ENCODE measurements at regions not wholly inside any gene's neighbourhood (a gene's known extent, or its start where the extent isn't known, plus 50 kb on each side); places are given as distances from the start of the nearest gene placed in this dataset.

GRCh38 chr3:150194957-150195356 is 213.1 kb upstream of the TSC22D2 start:
- intact Hi-C loops (cut with micrococcal nuclease): loop anchor here (5.0 kb wide), 1 partner anchor 248 kb away; no protein-coding TSS in a partner anchor
- ChIA-PET POLR2A (ENCODE audit: unreplicated experiment) (no interaction called here), CTCF (no interaction called here)
- no peak for ATAC-seq (ENCODE audit: low read depth)
- no peak overlapping the region for H2AFZ ChIP-seq (replicated peaks; ENCODE audit: low read length, poor library complexity)
- no peak overlapping the region for H3K4me3 ChIP-seq (ENCODE audit: insufficient read depth, low read depth, low read length)
- H4K8ac ChIP-seq (ENCODE audit: low read depth in 2 of 2, low read length in 2 of 2): no peak overlapping the region
- H3K4ac ChIP-seq (ENCODE audit: low read depth, low read length): no peak overlapping the region
- no TSS peak for BruUV-seq (replicated peaks)
- H3K27ac ChIP-seq (ENCODE audit: insufficient read depth, low read length): no peak overlapping the region
- H4K5ac ChIP-seq (ENCODE audit: low read depth, low read length): no peak overlapping the region
- no peak overlapping the region for H2BK5ac ChIP-seq (ENCODE audit: low read depth, low read length, poor library complexity, severe bottlenecking)
- no peak overlapping the region for H2BK120ac ChIP-seq (ENCODE audit: low read depth, low read length)
- dilution Hi-C loops (cut with HindIII; ENCODE audit: low sequenced_read_pairs, unreplicated experiment): no loop called here
- no peak overlapping the region for H3K56ac ChIP-seq (ENCODE audit: extremely low read depth, insufficient read depth, low read length)
- H2BK15ac ChIP-seq (ENCODE audit: low read depth, low read length): no peak overlapping the region
- peaks cover 2% of the 10 kb centered on the region; the same call in 1 of the 2 replicates for H3K9me3 ChIP-seq (ENCODE audit: control insufficient read depth, insufficient read depth, low read length)
- H2BK20ac ChIP-seq (ENCODE audit: low read depth, low read length): no peak overlapping the region
- no peak overlapping the region for H3K18ac ChIP-seq (ENCODE audit: low read depth, low read length)
- H3K36me3 ChIP-seq (ENCODE audit: control insufficient read depth, insufficient read depth, low read length): no peaks in the 10 kb centered on the region
- no peak overlapping the region for H4K91ac ChIP-seq (ENCODE audit: insufficient read depth, low read depth, low read length)
- H3K23ac ChIP-seq (ENCODE audit: low read depth, low read length): no peak overlapping the region
- no peak for DNase-seq
- in situ Hi-C loops (cut with MboI; ENCODE audit: low sequenced_read_pairs): no loop called here
- H3K27me3 ChIP-seq (ENCODE audit: control insufficient read depth, insufficient read depth, low read length): no peaks in the 10 kb centered on the region
- H3K4me1 ChIP-seq (ENCODE audit: control insufficient read depth, insufficient read depth, low read length): no peaks in the 10 kb centered on the region
- H2AK5ac ChIP-seq (ENCODE audit: low read depth, low read length): no peak overlapping the region
- no peaks in the 10 kb centered on the region for H4K20me1 ChIP-seq (ENCODE audit: insufficient read depth, low read length)
- TF ChIP-seq RCOR1 (IDR thresholded peaks at IDR 0.05; ENCODE audit: insufficient replicate concordance, low read length) (no peak), NFE2L2 (IDR thresholded peaks at IDR 0.05; ENCODE audit: low read depth, low read length) (no peak), MAFK (IDR thresholded peaks at IDR 0.05; ENCODE audit: low read depth, low read length) (no peak), RFX5 (IDR thresholded peaks at IDR 0.05; ENCODE audit: low read depth, low read length) (no peak), USF2 (IDR thresholded peaks at IDR 0.05; ENCODE audit: low read depth, low read length) (no peak), ELK1 (IDR thresholded peaks at IDR 0.05; ENCODE audit: borderline replicate concordance, low read depth, low read length) (no peak), BHLHE40 (IDR thresholded peaks at IDR 0.05; ENCODE audit: low read depth, low read length) (no peak), RAD21 (IDR thresholded peaks at IDR 0.05; ENCODE audit: low read length) (no peak), MXI1 (IDR thresholded peaks at IDR 0.05; ENCODE audit: borderline replicate concordance, low read depth, low read length) (no peak), FOS (IDR thresholded peaks at IDR 0.05; ENCODE audit: low read depth, low read length) (no peak), CHD1 (IDR thresholded peaks at IDR 0.05; ENCODE audit: low read depth, low read length) (no peak), MAZ (IDR thresholded peaks at IDR 0.05; ENCODE audit: borderline replicate concordance, low read depth, low read length) (no peak)
- no peak overlapping the region for H3K4me2 ChIP-seq (ENCODE audit: low read depth, low read length)
- no peak overlapping the region for H2AK9ac ChIP-seq (replicated peaks; ENCODE audit: low read depth, low read length, poor library complexity)
- H3K14ac ChIP-seq (replicated peaks; ENCODE audit: low read depth, low read length): no peak overlapping the region
- no peaks in the 10 kb centered on the region for H3K79me1 ChIP-seq (ENCODE audit: low read depth in 1 of 2, low read length in 2 of 2)
- H3K9me1 ChIP-seq (ENCODE audit: insufficient read depth, low read length): no peaks in the 10 kb centered on the region; the same call in 1 of the 2 replicates
- H3K9ac ChIP-seq (ENCODE audit: low read depth, low read length): no peak overlapping the region

All from IMR-90 (cell line).